Islet precursor cell (in vitro differentiated cells): ENCODE measurements at regions not wholly inside any gene's neighbourhood (a gene's known extent, or its start where the extent isn't known, plus 50 kb on each side); places are given as distances from the start of the nearest gene placed in this dataset.
"Not testable (repeated sequence)": the region's sequence is repeated elsewhere in the genome, so short reads cannot be mapped to it uniquely, and the experiment has no call there.

Source experiments
- DNase-seq: peaks from one replicate; pipeline ENCODE4 v3.0.0-alpha.2; 2018

- DNase-seq: no peak
Observed at GRCh38 chr4:27986476-27986875, 1125.8 kb downstream of the STIM2 start.

GRCh38 chr4:28001698-28002097 lies 1141.1 kb downstream of the STIM2 start:
- no peak for DNase-seq

GRCh38 chr4:28004520-28004919 lies 1143.9 kb downstream of the STIM2 start:
- DNase-seq: no peak

GRCh38 chr4:28006021-28006420 lies 1145.4 kb downstream of the STIM2 start:
- DNase-seq: no peak

GRCh38 chr4:28007693-28008092 lies 1147.1 kb downstream of the STIM2 start:
- DNase-seq: no peak

GRCh38 chr4:28009541-28009940 lies 1148.9 kb downstream of the STIM2 start:
- DNase-seq: no peak

GRCh38 chr4:28010577-28011240 lies 1150.1 kb downstream of the STIM2 start:
- no peak for DNase-seq

- no peak for DNase-seq
Observed at GRCh38 chr4:28014469-28014868, 1153.8 kb downstream of the STIM2 start.

- no peak for DNase-seq
Observed at GRCh38 chr4:28015996-28016395, 1155.4 kb downstream of the STIM2 start.

- DNase-seq: not testable (repeated sequence)
Observed at GRCh38 chr4:28038253-28038652, 1177.6 kb downstream of the STIM2 start.

GRCh38 chr4:28062562-28062961 lies 1201.9 kb downstream of the STIM2 start:
- DNase-seq: no peak

GRCh38 chr4:28073860-28074555 lies 1213.4 kb downstream of the STIM2 start:
- DNase-seq: no peak

GRCh38 chr4:28075401-28075956 lies 1214.8 kb downstream of the STIM2 start:
- no peak for DNase-seq

GRCh38 chr4:28077203-28077602 lies 1216.6 kb downstream of the STIM2 start:
- DNase-seq: not testable (repeated sequence)

- DNase-seq: no peak
Observed at GRCh38 chr4:28082686-28083390, 1222.2 kb downstream of the STIM2 start.

GRCh38 chr4:28092610-28093009 lies 1232.0 kb downstream of the STIM2 start:
- no peak for DNase-seq

GRCh38 chr4:28093071-28093470 lies 1232.4 kb downstream of the STIM2 start:
- no peak for DNase-seq

GRCh38 chr4:28101583-28101982 lies 1240.9 kb downstream of the STIM2 start:
- DNase-seq: no peak

GRCh38 chr4:28105271-28105859 lies 1244.7 kb downstream of the STIM2 start:
- DNase-seq: no peak

GRCh38 chr4:28106155-28106554 lies 1245.5 kb downstream of the STIM2 start:
- DNase-seq: no peak

GRCh38 chr4:28109801-28110200 lies 1249.2 kb downstream of the STIM2 start:
- no peak for DNase-seq

- not testable (repeated sequence) for DNase-seq
Observed at GRCh38 chr4:28112691-28113335, 1252.2 kb downstream of the STIM2 start.

GRCh38 chr4:28113586-28113985 lies 1252.9 kb downstream of the STIM2 start:
- not testable (repeated sequence) for DNase-seq
